SK-N-MC (cell line): ENCODE measurements at regions not wholly inside any gene's neighbourhood (a gene's known extent, or its start where the extent isn't known, plus 50 kb on each side); places are given as distances from the start of the nearest gene placed in this dataset.

ENCODE experiments used
- EZH2 ChIP-seq: fragments of 200-600 bp; sonication (generic); IDR thresholded peaks from one replicate; pipeline ENCODE4 v1.6.1; 2017; ENCODE audit warnings: antibody characterized with exemption
- FOXP2 ChIP-seq: optimal IDR thresholded peaks from 2 replicates; pipeline ENCODE3; 2011; ENCODE audit warnings: mild to moderate bottlenecking, moderate library complexity; ENCODE audit not compliant: insufficient read depth; ENCODE audit errors: extremely low read length, control extremely low read depth

DNA sequence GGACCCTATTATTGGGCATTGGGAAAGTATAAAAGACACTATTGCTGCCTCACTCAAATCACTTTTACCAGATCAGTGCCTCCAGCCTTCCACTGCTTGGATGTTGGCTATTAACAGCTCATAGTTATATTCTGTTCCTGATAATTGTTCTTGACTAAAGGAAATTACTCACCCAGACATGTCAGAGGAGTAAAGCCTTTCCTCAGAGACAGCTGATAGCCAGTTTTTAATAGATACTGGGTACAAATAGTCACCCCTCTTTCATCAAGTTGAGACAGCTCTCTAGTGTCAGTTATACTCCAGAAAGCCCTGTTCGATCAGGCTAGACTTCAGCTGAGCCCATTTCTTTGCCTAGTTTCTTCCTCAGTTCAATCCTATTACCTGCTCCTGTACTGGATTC lies 876.1 kb upstream of the B3GALT2 start:
- no peak for TF ChIP-seq EZH2
- no peak for TF ChIP-seq FOXP2
